H9 (cell line): ENCODE measurements at regions not wholly inside any gene's neighbourhood (a gene's known extent, or its start where the extent isn't known, plus 50 kb on each side); places are given as distances from the start of the nearest gene placed in this dataset.

Experiments
- DNase-seq: peaks from one replicate; pipeline ENCODE4 v3.0.0-alpha.2; 2017
- H2AFZ ChIP-seq: one replicate; pipeline ENCODE4 v1.6.1; 2013; ENCODE audit warnings: mild to moderate bottlenecking, low read length, control low read depth, moderate library complexity
- H2AK5ac ChIP-seq: 2 replicates; pipeline ENCODE4 v1.6.1; 2013; ENCODE audit warnings: low read length, control low read depth, mixed read lengths; ENCODE audit not compliant: insufficient read length
- H2BK120ac ChIP-seq: one replicate; pipeline ENCODE4 v1.6.1; 2013; ENCODE audit warnings: low read depth, mild to moderate bottlenecking, low read length, control low read depth, inconsistent platforms; ENCODE audit not compliant: poor library complexity, severe bottlenecking
- H2BK12ac ChIP-seq: 2 replicates; pipeline ENCODE4 v1.6.1; 2013; ENCODE audit warnings: low read length, control low read depth, mixed read lengths, low read depth; ENCODE audit not compliant: insufficient read length
- H2BK15ac ChIP-seq: 2 replicates; pipeline ENCODE4 v1.6.1; 2013; ENCODE audit warnings: low read depth, low read length, control low read depth
- H2BK20ac ChIP-seq: one replicate; pipeline ENCODE4 v1.6.1; 2013; ENCODE audit warnings: low read depth, mild to moderate bottlenecking, low read length, control low read depth, inconsistent platforms; ENCODE audit not compliant: poor library complexity, severe bottlenecking
- H2BK5ac ChIP-seq: 2 replicates; pipeline ENCODE4 v1.6.1; 2013; ENCODE audit warnings: low read length, control low read depth, mixed read lengths; ENCODE audit not compliant: insufficient read length
- H3K14ac ChIP-seq: 2 replicates; pipeline ENCODE4 v1.6.1; 2013; ENCODE audit warnings: low read length, control low read depth; ENCODE audit not compliant: insufficient read depth
- H3K18ac ChIP-seq: 2 replicates; pipeline ENCODE4 v1.6.1; 2013; ENCODE audit warnings: low read depth, mild to moderate bottlenecking, mixed read lengths, low read length, control low read depth; ENCODE audit not compliant: insufficient read length
- H3K23ac ChIP-seq: 2 replicates; pipeline ENCODE4 v1.6.1; 2013; ENCODE audit warnings: low read length, control low read depth, mixed read lengths, low read depth; ENCODE audit not compliant: insufficient read length
- H3K23me2 ChIP-seq: 2 replicates; pipeline ENCODE4 v1.6.1; 2013; ENCODE audit warnings: low read depth, mild to moderate bottlenecking, mixed read lengths, low read length, control low read depth; ENCODE audit not compliant: insufficient read length, poor library complexity, severe bottlenecking
- H3K27ac ChIP-seq: 2 replicates; pipeline ENCODE4 v1.5.1; 2013; ENCODE audit warnings: low read length, control low read depth, mixed read lengths, low read depth; ENCODE audit not compliant: insufficient read length
- H3K27me3 ChIP-seq: 2 replicates; pipeline ENCODE4 v1.6.1; 2013; ENCODE audit warnings: low read length, control low read depth, inconsistent platforms; ENCODE audit not compliant: insufficient read depth
- H3K4ac ChIP-seq: 2 replicates; pipeline ENCODE4 v1.6.1; 2013; ENCODE audit warnings: low read depth, mild to moderate bottlenecking, control low read depth, inconsistent platforms, low read length, moderate library complexity
- H3K4me1 ChIP-seq: 2 replicates; pipeline ENCODE4 v1.6.1; 2013; ENCODE audit warnings: low read length, control low read depth, inconsistent platforms; ENCODE audit not compliant: insufficient read depth
- H3K4me2 ChIP-seq: 2 replicates; pipeline ENCODE4 v1.6.1; 2013; ENCODE audit warnings: low read length, control low read depth, mixed read lengths; ENCODE audit not compliant: insufficient read length, insufficient read depth
- H3K56ac ChIP-seq: 2 replicates; pipeline ENCODE4 v1.6.1; 2013; ENCODE audit warnings: low read depth, mild to moderate bottlenecking, mixed read lengths, low read length, control low read depth; ENCODE audit not compliant: insufficient read length
- H3K79me1 ChIP-seq: 2 replicates; pipeline ENCODE4 v1.6.1; 2013; ENCODE audit warnings: low read depth, mild to moderate bottlenecking, moderate library complexity, low read length, control low read depth, inconsistent platforms; ENCODE audit not compliant: insufficient read depth, poor library complexity, severe bottlenecking
- H3K79me2 ChIP-seq: 2 replicates; pipeline ENCODE4 v1.6.1; 2013; ENCODE audit warnings: low read length, control low read depth, inconsistent platforms; ENCODE audit not compliant: insufficient read depth
- H3K9ac ChIP-seq: 2 replicates; pipeline ENCODE4 v1.6.1; 2013; ENCODE audit warnings: low read length, control low read depth, mixed read lengths; ENCODE audit not compliant: insufficient read length; ENCODE audit errors: extremely low read depth
- H3K9me3 ChIP-seq: one replicate; pipeline ENCODE4 v1.6.1; 2013; ENCODE audit warnings: low read depth, low read length, inconsistent platforms; ENCODE audit not compliant: control insufficient read depth
- H3T11ph ChIP-seq: one replicate; pipeline ENCODE4 v1.6.1; 2013; ENCODE audit warnings: mild to moderate bottlenecking, low read length, control low read depth, inconsistent platforms
- H4K20me1 ChIP-seq: one replicate; pipeline ENCODE4 v1.6.1; 2013; ENCODE audit not compliant: control insufficient read depth, insufficient read length, insufficient read depth
- H4K5ac ChIP-seq: 2 replicates; pipeline ENCODE4 v1.6.1; 2013; ENCODE audit warnings: low read depth, mild to moderate bottlenecking, mixed read lengths, low read length, control low read depth; ENCODE audit not compliant: insufficient read length
- H4K8ac ChIP-seq: replicated peaks from 2 replicates; pipeline ENCODE4 v1.6.1; 2013; ENCODE audit warnings: low read length, control low read depth, mixed read lengths, low read depth; ENCODE audit not compliant: insufficient read length
- H4K91ac ChIP-seq: 2 replicates; pipeline ENCODE4 v1.6.1; 2013; ENCODE audit warnings: low read depth, mild to moderate bottlenecking, moderate library complexity, mixed read lengths, low read length, control low read depth; ENCODE audit not compliant: insufficient read length
- H3K27ac Mint-ChIP-seq, 3 experiments: 2 replicates in 2 of 3; 3 replicates in 1 of 3; pipeline ENCODE4 v1.8.0; 2020 to 2021; ENCODE audit warnings: mixed read lengths in 3 of 3, mild to moderate bottlenecking in 1 of 3, moderate library complexity in 1 of 3
- H3K27me3 Mint-ChIP-seq: 2 replicates; pipeline ENCODE4 v1.8.0; 2021; ENCODE audit warnings: low read depth, mild to moderate bottlenecking, moderate library complexity, mixed read lengths
- H3K36me3 Mint-ChIP-seq, 3 experiments: 2 replicates in 2 of 3; 3 replicates in 1 of 3; pipeline ENCODE4 v1.8.0; 2020 to 2021; ENCODE audit warnings: low read depth in 3 of 3, mixed read lengths in 3 of 3; ENCODE audit not compliant: insufficient read depth in 1 of 3
- H3K4me1 Mint-ChIP-seq, 2 experiments: 2 replicates each; pipeline ENCODE4 v1.8.0; 2020; ENCODE audit warnings: mixed read lengths in 2 of 2
- H3K4me3 Mint-ChIP-seq, 2 experiments: 2 replicates in 1 of 2; 3 replicates in 1 of 2; pipeline ENCODE4 v1.8.0; 2020 to 2021; ENCODE audit warnings: mild to moderate bottlenecking in 2 of 2, mixed read lengths in 2 of 2, moderate library complexity in 1 of 2
- H3K9me3 Mint-ChIP-seq, 2 experiments: 2 replicates in 1 of 2; 3 replicates in 1 of 2; pipeline ENCODE4 v1.8.0; 2020; ENCODE audit warnings: mild to moderate bottlenecking in 2 of 2, mixed read lengths in 2 of 2, moderate library complexity in 1 of 2
- CTCF ChIP-seq: fragments of 200-600 bp; sonication (generic); conservative IDR thresholded peaks from 3 replicates; pipeline ENCODE4 v1.8.0; 2021; ENCODE audit warnings: antibody characterized with exemption, mild to moderate bottlenecking
- WGBS: extraction: QIAGEN DNeasy Blood & Tissue Kit; methylation state at CpG from one replicate; pipeline ENCODE4 v1.1.7; 2013; ENCODE audit warnings: missing lambda C conversion rate, low lambda C conversion rate, mixed read lengths; ENCODE audit not compliant: insufficient read length; ENCODE audit errors: extremely low coverage; 5-methylcytosine and 5-hydroxymethylcytosine counted together

- Histone ChIP-seq H2BK120ac (no peak overlapping the region), H3K23ac (no peak overlapping the region), H2BK15ac (no peak overlapping the region), H4K20me1 (no peaks in the 10 kb centered on the region), H3K23me2 (no peaks in the 10 kb centered on the region), H3K79me1 (no peaks in the 10 kb centered on the region), H3K27ac (no peak overlapping the region), H3K18ac (no peak overlapping the region), H3T11ph (no peak overlapping the region), H2AFZ (no peak overlapping the region), H3K4me2 (no peak overlapping the region), H4K91ac (no peak overlapping the region), H4K8ac (no peak overlapping the region), H2BK5ac (no peak overlapping the region), H2AK5ac (no peak overlapping the region), H3K9me3 (no peaks in the 10 kb centered on the region), H3K56ac (no peak overlapping the region), H4K5ac (no peak overlapping the region), H2BK12ac (no peak overlapping the region), H3K14ac (no peak overlapping the region), H3K27me3 (no peaks in the 10 kb centered on the region), H3K9ac (no peak overlapping the region), H3K4ac (no peak overlapping the region), H3K4me1 (no peaks in the 10 kb centered on the region), H2BK20ac (no peak overlapping the region), H3K79me2 (no peaks in the 10 kb centered on the region)
- Mint-ChIP-seq H3K36me3 (no peaks in the 10 kb centered on the region), H3K27me3 (no peaks in the 10 kb centered on the region), H3K4me3 (no peak overlapping the region), H3K4me1 (no peaks in the 10 kb centered on the region), H3K9me3 (no peaks in the 10 kb centered on the region), H3K27ac (no peak overlapping the region)
- TF ChIP-seq CTCF: no peak
- no peak for DNase-seq
- no CpG with 5 or more reads among the region's 2 CpGs for WGBS
Measured at GRCh38 chr21:19648391-19648790, 1244.8 kb upstream of the TMPRSS15 start.
